Kidney capillary endothelial cell (primary cell): ENCODE measurements at regions not wholly inside any gene's neighbourhood (a gene's known extent, or its start where the extent isn't known, plus 50 kb on each side); places are given as distances from the start of the nearest gene placed in this dataset.

Source experiments
- DNase-seq: peaks from one replicate; pipeline ENCODE4 v3.0.0-alpha.2; 2018; ENCODE audit warnings: low spot score

DNA sequence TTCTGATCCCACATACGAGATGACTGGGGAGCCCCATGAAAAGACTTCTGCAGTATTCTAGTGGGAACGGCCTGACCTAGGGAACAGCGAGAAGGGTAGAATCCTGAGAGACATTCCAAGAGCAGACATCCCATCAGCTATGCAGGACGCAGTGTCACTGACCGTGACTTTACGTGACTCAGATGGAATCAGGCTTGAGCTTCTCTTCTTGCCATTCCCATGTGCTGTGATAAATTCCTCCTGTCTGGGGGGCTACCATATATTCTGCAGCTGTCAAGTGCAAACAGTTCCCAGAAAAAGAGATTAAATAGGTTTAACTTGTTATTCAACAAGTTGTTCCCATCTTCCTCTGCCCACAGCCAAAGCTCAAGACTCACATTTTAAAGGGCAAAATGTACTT lies 73.1 kb upstream of the PDE1C start:
- DNase-seq: no peak

DNA sequence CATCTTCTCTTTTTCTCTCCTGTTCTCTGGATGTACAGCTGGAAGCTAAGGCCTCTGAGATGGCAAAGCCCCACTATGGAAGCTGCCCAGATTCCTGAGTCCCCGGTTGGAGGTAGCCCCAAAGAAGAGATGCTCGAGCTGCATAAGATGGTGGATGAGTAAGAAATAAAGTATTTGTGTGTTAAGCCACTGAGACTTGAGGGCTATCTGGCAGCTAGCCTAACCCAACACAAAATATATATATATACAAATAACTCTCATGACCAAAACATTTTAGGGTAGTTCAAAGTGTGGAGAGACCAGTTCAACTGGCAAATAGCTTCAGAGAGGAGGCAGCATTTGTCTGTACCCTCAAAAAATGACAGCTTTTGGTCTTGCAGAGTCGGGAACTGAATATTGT lies 72.4 kb upstream of the PDE1C start:
- DNase-seq: no peak

DNA sequence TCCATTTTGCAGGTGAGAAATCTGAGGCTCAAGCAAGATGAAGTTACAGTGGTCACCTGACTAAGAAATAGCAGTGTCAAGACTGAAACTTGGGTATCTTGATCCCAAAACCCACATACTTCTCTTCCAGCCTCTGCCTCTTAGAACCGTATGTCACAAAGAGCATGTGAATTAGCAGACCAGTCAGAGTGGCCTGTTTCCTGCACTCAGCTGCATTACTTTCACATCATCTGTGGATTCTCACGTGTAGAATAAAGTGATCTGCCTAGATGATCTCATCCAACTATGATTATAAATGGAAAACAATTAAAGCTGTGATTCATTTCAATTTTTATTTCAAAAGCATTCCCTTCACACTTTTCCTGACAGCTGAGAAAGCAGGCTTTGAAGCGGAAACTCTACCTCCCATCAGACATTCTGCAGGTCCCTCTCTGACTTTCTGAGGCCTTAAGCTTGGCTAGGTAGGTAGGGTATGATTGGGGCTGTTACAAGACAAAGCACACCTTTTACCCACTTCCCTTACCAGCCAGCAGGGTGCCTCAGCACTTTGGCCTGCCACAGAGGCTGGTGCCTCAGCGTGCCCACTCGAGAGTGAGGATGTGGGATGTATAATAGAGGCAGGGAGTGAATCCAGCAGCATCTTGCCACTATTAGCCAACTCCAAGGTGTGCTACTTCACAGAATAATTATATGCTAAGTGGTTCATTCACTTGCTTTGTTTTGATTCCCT lies 70.2 kb upstream of the PDE1C start:
- no peak for DNase-seq

DNA sequence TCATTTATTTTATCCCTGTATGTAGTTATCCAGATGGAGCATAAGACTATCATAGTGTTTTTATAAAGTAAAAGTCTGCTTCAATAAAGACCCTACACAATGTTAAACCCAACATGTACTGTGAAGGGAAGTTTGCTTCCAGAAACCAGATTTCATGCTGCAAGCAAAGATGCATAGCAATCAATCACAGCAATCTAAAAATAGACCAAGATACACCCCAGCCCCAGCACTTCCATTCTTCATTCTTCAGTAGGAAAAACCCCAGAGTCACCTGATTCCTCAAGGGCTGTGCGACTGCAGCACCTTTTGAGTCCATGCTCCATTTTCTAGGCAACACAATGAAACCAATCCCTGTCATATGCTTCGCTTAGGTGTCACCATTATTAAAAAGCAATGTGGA lies 66.9 kb upstream of the PDE1C start:
- DNase-seq: no peak

DNA sequence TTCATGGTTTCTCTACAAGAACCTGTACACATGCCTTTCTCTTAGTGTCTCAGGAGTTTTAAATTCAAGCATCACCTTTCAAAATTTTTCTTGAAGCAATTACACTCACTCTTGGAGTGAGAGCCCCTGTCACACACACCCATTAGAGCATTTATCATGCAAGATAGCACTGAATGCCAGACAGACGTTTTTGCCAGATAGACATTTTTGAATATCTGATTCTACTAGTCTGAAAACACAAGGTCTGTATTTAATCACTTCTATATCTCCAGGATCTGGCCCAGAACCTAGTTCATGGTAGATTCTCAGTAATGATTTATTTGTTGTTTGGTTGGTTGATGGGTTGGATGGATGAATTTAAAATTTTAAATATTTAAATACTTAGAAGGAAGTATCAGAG lies 60.9 kb upstream of the PDE1C start:
- no peak for DNase-seq

DNA sequence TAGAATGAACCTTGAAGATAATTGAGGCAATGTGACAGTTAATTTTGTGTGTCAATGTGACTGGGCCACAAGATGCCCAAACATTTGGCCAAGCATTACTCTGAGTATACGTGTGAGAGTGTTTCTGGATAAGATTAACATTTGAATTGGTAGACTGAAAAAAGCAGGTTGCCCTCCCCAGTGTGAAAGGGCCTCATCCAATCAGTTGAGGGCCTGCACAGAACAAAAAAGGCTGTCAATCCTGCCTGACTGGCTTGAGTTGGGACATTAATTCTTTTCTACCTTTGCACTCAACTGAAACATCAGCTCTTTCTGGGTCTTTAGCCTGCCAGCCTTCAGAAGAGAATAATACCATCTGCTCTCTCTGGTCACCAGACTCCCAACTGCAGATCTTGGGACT lies 56.6 kb upstream of the PDE1C start:
- DNase-seq: no peak
